Astrocyte (in vitro differentiated cells and primary cell): ENCODE measurements at regions not wholly inside any gene's neighbourhood (a gene's known extent, or its start where the extent isn't known, plus 50 kb on each side); places are given as distances from the start of the nearest gene placed in this dataset.

Experiments used
- EZH2 ChIP-seq: IDR thresholded peaks from 2 replicates; pipeline ENCODE4 v1.6.1; 2012; ENCODE audit warnings: mild to moderate bottlenecking, low read length, inconsistent platforms; ENCODE audit not compliant: insufficient read depth
- TF ChIP-seq, protein P1 (sequence below): IDR thresholded peaks from 2 replicates; pipeline ENCODE4 v1.5.1; 2011; ENCODE audit warnings: low read depth, mild to moderate bottlenecking, inconsistent platforms, low read length, moderate library complexity; ENCODE audit not compliant: insufficient read depth

DNA sequence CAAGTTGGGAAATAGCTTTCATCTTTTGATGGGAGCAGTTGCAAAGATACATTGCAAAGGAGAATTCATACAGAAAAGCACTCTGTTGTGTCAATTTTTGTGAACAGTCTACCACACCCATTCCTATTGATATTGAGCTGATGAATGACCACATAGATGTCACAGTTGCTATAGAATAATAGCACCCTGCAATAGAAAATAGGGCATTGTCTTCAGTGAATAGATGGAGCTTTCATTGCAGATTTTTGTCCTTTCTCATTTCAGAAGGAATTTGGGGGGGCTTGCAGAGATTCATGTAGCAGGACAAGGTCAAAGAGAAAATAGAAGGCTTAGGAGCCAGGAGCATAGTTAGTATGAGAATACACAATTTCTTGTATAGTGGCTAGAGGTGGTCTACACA, 237.9 kb downstream of the TMEM38B start:
- TF ChIP-seq, protein P1, sequence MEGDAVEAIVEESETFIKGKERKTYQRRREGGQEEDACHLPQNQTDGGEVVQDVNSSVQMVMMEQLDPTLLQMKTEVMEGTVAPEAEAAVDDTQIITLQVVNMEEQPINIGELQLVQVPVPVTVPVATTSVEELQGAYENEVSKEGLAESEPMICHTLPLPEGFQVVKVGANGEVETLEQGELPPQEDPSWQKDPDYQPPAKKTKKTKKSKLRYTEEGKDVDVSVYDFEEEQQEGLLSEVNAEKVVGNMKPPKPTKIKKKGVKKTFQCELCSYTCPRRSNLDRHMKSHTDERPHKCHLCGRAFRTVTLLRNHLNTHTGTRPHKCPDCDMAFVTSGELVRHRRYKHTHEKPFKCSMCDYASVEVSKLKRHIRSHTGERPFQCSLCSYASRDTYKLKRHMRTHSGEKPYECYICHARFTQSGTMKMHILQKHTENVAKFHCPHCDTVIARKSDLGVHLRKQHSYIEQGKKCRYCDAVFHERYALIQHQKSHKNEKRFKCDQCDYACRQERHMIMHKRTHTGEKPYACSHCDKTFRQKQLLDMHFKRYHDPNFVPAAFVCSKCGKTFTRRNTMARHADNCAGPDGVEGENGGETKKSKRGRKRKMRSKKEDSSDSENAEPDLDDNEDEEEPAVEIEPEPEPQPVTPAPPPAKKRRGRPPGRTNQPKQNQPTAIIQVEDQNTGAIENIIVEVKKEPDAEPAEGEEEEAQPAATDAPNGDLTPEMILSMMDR, result no peak
- TF ChIP-seq EZH2, result no peak
